ENCODE measurements at regions not wholly inside any gene's neighbourhood (a gene's known extent, or its start where the extent isn't known, plus 50 kb on each side); places are given as distances from the start of the nearest gene placed in this dataset.

- no peak overlapping the region for H3K27ac ChIP-seq
- no peaks in the 10 kb centered on the region for H4K20me1 ChIP-seq (ENCODE audit: insufficient read depth, poor library complexity, severe bottlenecking)
- 43% methylated on average over 16 of the region's 16 CpGs for WGBS (ENCODE audit: low lambda C conversion rate, missing lambda C conversion rate)
- no peak overlapping the region for H3K4me3 ChIP-seq
- no peaks in the 10 kb centered on the region for H3K9me3 ChIP-seq (ENCODE audit: low read depth)
- DNase-seq (ENCODE audit: low spot score), result peak; percentile 88
- H2AFZ ChIP-seq, result no peak overlapping the region
- H3K4me1 ChIP-seq (ENCODE audit: insufficient read depth), result no peaks in the 10 kb centered on the region
- H3K4me2 ChIP-seq, result no peak overlapping the region
- H3K27me3 ChIP-seq, result no peaks in the 10 kb centered on the region
- H3K9me2 ChIP-seq (replicated peaks; ENCODE audit: insufficient read depth), result no peaks in the 10 kb centered on the region
- no peaks in the 10 kb centered on the region for H3K36me3 ChIP-seq (replicated peaks; ENCODE audit: insufficient read depth, low read depth)
- H3K79me2 ChIP-seq, result no peaks in the 10 kb centered on the region
- TF ChIP-seq EZH2 (IDR thresholded peaks at IDR 0.05; ENCODE audit: borderline replicate concordance), result no peak
- TF ChIP-seq CTCF (IDR thresholded peaks at IDR 0.05; ENCODE audit: poor library complexity), result peak; percentile 97
Measured at GRCh38 chr1:84753516-84754385, 63.5 kb upstream of the SSX2IP start.

- no peak overlapping the region for H3K4me3 ChIP-seq
- no peaks in the 10 kb centered on the region for H3K9me3 ChIP-seq (ENCODE audit: low read depth)
- TF ChIP-seq EZH2 (IDR thresholded peaks at IDR 0.05; ENCODE audit: borderline replicate concordance) (no peak), CTCF (IDR thresholded peaks at IDR 0.05; ENCODE audit: poor library complexity) (no peak), EZH2phosphoT487 (IDR thresholded peaks at IDR 0.05; ENCODE audit: low read depth, severe bottlenecking, unreplicated experiment) (no peak)
- no peak for DNase-seq (ENCODE audit: low spot score)
- no peaks in the 10 kb centered on the region for H3K79me2 ChIP-seq
- H2AFZ ChIP-seq, result no peak overlapping the region
- no peak overlapping the region for H3K27ac ChIP-seq
- no peaks in the 10 kb centered on the region for H3K9me2 ChIP-seq (replicated peaks; ENCODE audit: insufficient read depth)
- no peaks in the 10 kb centered on the region for H3K27me3 ChIP-seq
- H3K4me2 ChIP-seq, result no peak overlapping the region
- 75% methylated on average over 6 of the region's 6 CpGs for WGBS (ENCODE audit: low lambda C conversion rate, missing lambda C conversion rate)
- H3K36me3 ChIP-seq (replicated peaks; ENCODE audit: insufficient read depth, low read depth), result no peaks in the 10 kb centered on the region
- H4K20me1 ChIP-seq (ENCODE audit: insufficient read depth, poor library complexity, severe bottlenecking), result no peaks in the 10 kb centered on the region
- H3K4me1 ChIP-seq (ENCODE audit: insufficient read depth), result no peaks in the 10 kb centered on the region
Measured at GRCh38 chr1:84750110-84750730, 60.0 kb upstream of the SSX2IP start.

- DNase-seq (ENCODE audit: low spot score), result no peak
- no peaks in the 10 kb centered on the region for H4K20me1 ChIP-seq (ENCODE audit: insufficient read depth, poor library complexity, severe bottlenecking)
- 88% methylated on average over 2 of the region's 2 CpGs for WGBS (ENCODE audit: low lambda C conversion rate, missing lambda C conversion rate)
- no peaks in the 10 kb centered on the region for H3K27me3 ChIP-seq
- no peak overlapping the region for H3K4me3 ChIP-seq
- H3K4me1 ChIP-seq (ENCODE audit: insufficient read depth), result no peaks in the 10 kb centered on the region
- H3K79me2 ChIP-seq, result no peaks in the 10 kb centered on the region
- H3K27ac ChIP-seq, result no peak overlapping the region
- no peak overlapping the region for H2AFZ ChIP-seq
- H3K9me3 ChIP-seq (ENCODE audit: low read depth), result no peaks in the 10 kb centered on the region
- TF ChIP-seq EZH2 (IDR thresholded peaks at IDR 0.05; ENCODE audit: borderline replicate concordance), result no peak
- no peak for TF ChIP-seq CTCF (IDR thresholded peaks at IDR 0.05; ENCODE audit: poor library complexity)
- no peak for TF ChIP-seq EZH2phosphoT487 (IDR thresholded peaks at IDR 0.05; ENCODE audit: low read depth, severe bottlenecking, unreplicated experiment)
- no peaks in the 10 kb centered on the region for H3K36me3 ChIP-seq (replicated peaks; ENCODE audit: insufficient read depth, low read depth)
- no peaks in the 10 kb centered on the region for H3K9me2 ChIP-seq (replicated peaks; ENCODE audit: insufficient read depth)
- no peak overlapping the region for H3K4me2 ChIP-seq
Measured at GRCh38 chr1:84749427-84749826, 59.2 kb upstream of the SSX2IP start.

Measured in hepatocyte (in vitro differentiated cells).